ENCODE measurements at regions not wholly inside any gene's neighbourhood (a gene's known extent, or its start where the extent isn't known, plus 50 kb on each side); places are given as distances from the start of the nearest gene placed in this dataset.

DNA sequence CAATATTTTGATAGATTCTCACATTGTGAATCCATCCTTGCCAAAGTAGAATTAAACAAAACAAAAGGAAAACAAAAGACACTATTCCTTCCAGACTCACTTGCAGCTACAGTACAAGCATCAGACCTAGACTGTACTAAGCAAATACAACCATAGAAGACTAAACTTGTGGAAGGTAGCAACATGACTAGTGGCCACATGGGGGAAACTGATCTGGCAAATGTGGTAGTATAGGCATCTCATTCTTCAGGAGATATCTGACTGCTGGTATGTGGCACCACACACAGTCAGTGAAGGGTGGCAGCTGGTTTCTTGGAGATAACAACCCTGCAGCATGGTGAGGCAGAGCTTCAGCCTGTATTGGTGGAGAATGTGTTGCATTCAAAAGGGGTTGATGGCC lies 81.0 kb upstream of the ACVR2A start:
- TF ChIP-seq, protein P1, sequence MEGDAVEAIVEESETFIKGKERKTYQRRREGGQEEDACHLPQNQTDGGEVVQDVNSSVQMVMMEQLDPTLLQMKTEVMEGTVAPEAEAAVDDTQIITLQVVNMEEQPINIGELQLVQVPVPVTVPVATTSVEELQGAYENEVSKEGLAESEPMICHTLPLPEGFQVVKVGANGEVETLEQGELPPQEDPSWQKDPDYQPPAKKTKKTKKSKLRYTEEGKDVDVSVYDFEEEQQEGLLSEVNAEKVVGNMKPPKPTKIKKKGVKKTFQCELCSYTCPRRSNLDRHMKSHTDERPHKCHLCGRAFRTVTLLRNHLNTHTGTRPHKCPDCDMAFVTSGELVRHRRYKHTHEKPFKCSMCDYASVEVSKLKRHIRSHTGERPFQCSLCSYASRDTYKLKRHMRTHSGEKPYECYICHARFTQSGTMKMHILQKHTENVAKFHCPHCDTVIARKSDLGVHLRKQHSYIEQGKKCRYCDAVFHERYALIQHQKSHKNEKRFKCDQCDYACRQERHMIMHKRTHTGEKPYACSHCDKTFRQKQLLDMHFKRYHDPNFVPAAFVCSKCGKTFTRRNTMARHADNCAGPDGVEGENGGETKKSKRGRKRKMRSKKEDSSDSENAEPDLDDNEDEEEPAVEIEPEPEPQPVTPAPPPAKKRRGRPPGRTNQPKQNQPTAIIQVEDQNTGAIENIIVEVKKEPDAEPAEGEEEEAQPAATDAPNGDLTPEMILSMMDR (conservative IDR thresholded peaks at IDR 0.05; ENCODE audit: low read depth, low read length), result no peak
- TF ChIP-seq EZH2 (IDR thresholded peaks at IDR 0.05; ENCODE audit: borderline replicate concordance, low read depth, low read length, poor library complexity, severe bottlenecking), result no peak
